ENCODE measurements at regions not wholly inside any gene's neighbourhood (a gene's known extent, or its start where the extent isn't known, plus 50 kb on each side); places are given as distances from the start of the nearest gene placed in this dataset.

GRCh38 chr7:85655252-85655651 is 468.4 kb upstream of the SEMA3D start:
- Mint-ChIP-seq H3K4me1 (peaks cover under 1% of the 10 kb centered on the region), H3K27ac (no peak overlapping the region), H3K27me3 (ENCODE audit: low read depth in 3 of 3) (no peaks in the 10 kb centered on the region), H3K4me3 (no peak overlapping the region), H3K9me3 (peaks cover 0 to 3% (median 1%) of the 10 kb centered on the region in 7 donors), H3K36me3 (no peaks in the 10 kb centered on the region)
- no peak overlapping the region for H3K9ac ChIP-seq (ENCODE audit: insufficient read depth, low read length, poor library complexity, severe bottlenecking)
- H3K79me2 ChIP-seq (ENCODE audit: insufficient read depth, low read length): no peaks in the 10 kb centered on the region
- H3K36me3 ChIP-seq (replicated peaks in 1 of 2; ENCODE audit: control insufficient read depth in 1 of 2, insufficient read depth in 2 of 2, low read length in 2 of 2): no peaks in the 10 kb centered on the region
- peaks cover 0 to under 1% of the 10 kb centered on the region in 2 donors for H3K9me3 ChIP-seq (replicated peaks in 1 of 2; ENCODE audit: control insufficient read depth in 1 of 2, insufficient read depth in 1 of 2, low read length in 2 of 2)
- no peaks in the 10 kb centered on the region for H3K4me1 ChIP-seq (ENCODE audit: control insufficient read depth in 1 of 2, insufficient read depth in 2 of 2, low read length in 2 of 2)
- H4K20me1 ChIP-seq (ENCODE audit: insufficient read depth, low read length): no peaks in the 10 kb centered on the region
- no peak for TF ChIP-seq CTCF (IDR thresholded peaks at IDR 0.05)
- no peak overlapping the region for H3K27ac ChIP-seq (ENCODE audit: low read depth in 1 of 2, low read length in 2 of 2)
- 100% methylated on average over 3 of the region's 5 CpGs for WGBS (ENCODE audit: insufficient coverage)
- DNase-seq: no peak
- no peak overlapping the region for H3K4me3 ChIP-seq (replicated peaks in 1 of 3; ENCODE audit: low read depth in 2 of 3, low read length in 3 of 3)
- no peak overlapping the region for H3K4me2 ChIP-seq (replicated peaks; ENCODE audit: extremely low read depth, low read length, poor library complexity, severe bottlenecking)
- intact Hi-C loops (cut with micrococcal nuclease): no loop called here
- H2AFZ ChIP-seq (ENCODE audit: insufficient read depth, low read depth, low read length, poor library complexity, severe bottlenecking): no peak overlapping the region
- no peaks in the 10 kb centered on the region for H3K27me3 ChIP-seq (ENCODE audit: control insufficient read depth in 2 of 2, insufficient read depth in 2 of 2, low read length in 2 of 2)

GRCh38 chr7:85644272-85644671 is 457.4 kb upstream of the SEMA3D start:
- Mint-ChIP-seq H3K27ac (no peak overlapping the region), H3K4me1 (no peaks in the 10 kb centered on the region), H3K36me3 (no peaks in the 10 kb centered on the region), H3K27me3 (ENCODE audit: low read depth in 3 of 3) (peaks cover 0 to under 1% (median 0%) of the 10 kb centered on the region in 3 donors), H3K4me3 (no peak overlapping the region), H3K9me3 (peaks cover 5 to 14% (median 8%) of the 10 kb centered on the region in 7 donors)
- no peak for TF ChIP-seq CTCF (IDR thresholded peaks at IDR 0.05)
- peaks cover 2 to 8% of the 10 kb centered on the region in 2 donors for H3K9me3 ChIP-seq (replicated peaks in 1 of 2; ENCODE audit: control insufficient read depth in 1 of 2, insufficient read depth in 1 of 2, low read length in 2 of 2)
- H3K79me2 ChIP-seq (ENCODE audit: insufficient read depth, low read length): no peaks in the 10 kb centered on the region
- no peak overlapping the region for H3K9ac ChIP-seq (ENCODE audit: insufficient read depth, low read length, poor library complexity, severe bottlenecking)
- H3K27ac ChIP-seq (ENCODE audit: low read depth in 1 of 2, low read length in 2 of 2): no peak overlapping the region
- intact Hi-C loops (cut with micrococcal nuclease): no loop called here
- H4K20me1 ChIP-seq (ENCODE audit: insufficient read depth, low read length): no peaks in the 10 kb centered on the region
- H3K4me2 ChIP-seq (replicated peaks; ENCODE audit: extremely low read depth, low read length, poor library complexity, severe bottlenecking): no peak overlapping the region
- H2AFZ ChIP-seq (ENCODE audit: insufficient read depth, low read depth, low read length, poor library complexity, severe bottlenecking): no peak overlapping the region
- no peak overlapping the region for H3K4me3 ChIP-seq (replicated peaks in 1 of 3; ENCODE audit: low read depth in 2 of 3, low read length in 3 of 3)
- no peaks in the 10 kb centered on the region for H3K27me3 ChIP-seq (ENCODE audit: control insufficient read depth in 2 of 2, insufficient read depth in 2 of 2, low read length in 2 of 2)
- H3K36me3 ChIP-seq (replicated peaks in 1 of 2; ENCODE audit: control insufficient read depth in 1 of 2, insufficient read depth in 2 of 2, low read length in 2 of 2): no peaks in the 10 kb centered on the region
- no peak for DNase-seq
- H3K4me1 ChIP-seq (ENCODE audit: control insufficient read depth in 1 of 2, insufficient read depth in 2 of 2, low read length in 2 of 2): no peaks in the 10 kb centered on the region
- WGBS (ENCODE audit: insufficient coverage): no CpG with 5 or more reads among the region's 2 CpGs
